HepG2 (cell line): ENCODE measurements at regions not wholly inside any gene's neighbourhood (a gene's known extent, or its start where the extent isn't known, plus 50 kb on each side); places are given as distances from the start of the nearest gene placed in this dataset.

Experiments
- ATAC-seq: fragments of 200-7000 bp; cut with Tn5 transposase; 3 replicates; pipeline ENCODE4 v1.9.1; 2020; ENCODE audit warnings: mild to moderate bottlenecking, moderate library complexity
- BruUV-seq: library from RNA; stranded (reverse); fragments of 400-500 nt; replicated peaks from 2 replicates; lab custom pipeline; 2021; lab: Mats Ljungman, UMichigan
- CTCF ChIA-PET: fragments of 300-600 bp; formaldehyde crosslinking; extraction: SDS; loops from one replicate; lab custom pipeline; 2021; ENCODE audit warnings: low total read pairs, inconsistent platforms, low intra/inter-chr PET ratio; lab: Yijun Ruan, JAX
- POLR2A ChIA-PET: fragments of 350-600 bp; sonication (Branson Sonifier 250); formaldehyde crosslinking; loops from one replicate; lab custom pipeline; 2020; ENCODE audit warnings: antibody characterized with exemption, inconsistent platforms; lab: Yijun Ruan, JAX
- DNase-seq: peaks from one replicate; pipeline ENCODE4 v3.0.0-alpha.2; 2015; ENCODE audit warnings: low spot score
- FAIRE-seq: peaks from 3 replicates; lab custom pipeline; 2011; peaks lifted over from hg19 to GRCh38; lab: Jason Lieb, UNC
- H2AFZ ChIP-seq: one replicate; pipeline ENCODE4 v1.6.1; 2011; ENCODE audit warnings: low read length, inconsistent platforms
- H3K27ac ChIP-seq: fragments of 300-600 bp; 3 replicates; pipeline ENCODE4 v1.8.0; 2011; ENCODE audit warnings: mixed run types, mild to moderate bottlenecking, mixed read lengths, low read length, inconsistent platforms; ENCODE audit not compliant: insufficient read depth; ENCODE audit errors: extremely low read length
- H3K27me3 ChIP-seq, 2 experiments: fragments of 200-600 bp in 1 of 2; 2 replicates in 1 of 2; 3 replicates in 1 of 2; pipeline versions ENCODE4 v1.6.0 to v1.8.0; 2011; ENCODE audit warnings: low read length in 2 of 2, mild to moderate bottlenecking in 2 of 2, moderate library complexity in 2 of 2, inconsistent platforms in 1 of 2; ENCODE audit not compliant: insufficient read depth in 2 of 2, control insufficient read depth in 1 of 2
- H3K36me3 ChIP-seq, 2 experiments: fragments of 200-600 bp in 1 of 2; replicated peaks in 1 of 2; 2 replicates in 1 of 2; 3 replicates in 1 of 2; pipeline versions ENCODE4 v1.5.1 to v1.8.0; 2011; ENCODE audit warnings: low read length in 2 of 2, inconsistent platforms in 1 of 2; ENCODE audit not compliant: insufficient read depth in 2 of 2, control insufficient read depth in 1 of 2
- H3K4me1 ChIP-seq: 2 replicates; pipeline ENCODE4 v1.5.1; 2012; ENCODE audit warnings: low read length, inconsistent platforms; ENCODE audit not compliant: insufficient read depth
- H3K4me2 ChIP-seq: 2 replicates; pipeline ENCODE4 v1.6.0; 2011; ENCODE audit warnings: low read depth, low read length, inconsistent platforms
- H3K4me3 ChIP-seq, 3 experiments: fragments of 200-600 bp in 1 of 3; sonication (generic), shearing (Covaris generic) in 1 of 3; replicated peaks in 1 of 3; 2 replicates each; pipeline ENCODE4 v1.5.1; 2011 to 2016; ENCODE audit warnings: low read length in 3 of 3, inconsistent platforms in 2 of 3, low read depth in 2 of 3, mild to moderate bottlenecking in 2 of 3, control low read depth in 1 of 3, mixed read lengths in 1 of 3; ENCODE audit not compliant: insufficient read depth in 1 of 3
- H3K79me2 ChIP-seq: one replicate; pipeline ENCODE4 v1.6.1; 2011; ENCODE audit warnings: low read length, inconsistent platforms; ENCODE audit not compliant: insufficient read depth
- H3K9ac ChIP-seq: 2 replicates; pipeline ENCODE4 v1.6.0; 2011; ENCODE audit warnings: mild to moderate bottlenecking, low read depth, low read length, inconsistent platforms; ENCODE audit not compliant: insufficient read depth
- H3K9me3 ChIP-seq: 2 replicates; pipeline ENCODE4 v1.5.1; 2012; ENCODE audit warnings: mild to moderate bottlenecking, low read length
- H4K20me1 ChIP-seq: 2 replicates; pipeline ENCODE4 v1.6.0; 2011; ENCODE audit warnings: inconsistent platforms, mild to moderate bottlenecking, low read length, moderate library complexity; ENCODE audit not compliant: insufficient read depth
- ATF1 ChIP-seq: IDR thresholded peaks from 2 replicates; pipeline ENCODE4 v1.6.1; 2016; ENCODE audit warnings: mild to moderate bottlenecking, control low read depth
- BRD4 ChIP-seq: sonication (generic); formaldehyde crosslinking; IDR thresholded peaks from 2 replicates; pipeline ENCODE4 v1.4.0; 2020; ENCODE audit warnings: missing genetic modification reagents
- ELF4 ChIP-seq: sonication (generic); formaldehyde crosslinking; IDR thresholded peaks from 2 replicates; pipeline ENCODE4 v1.5.0; 2020; ENCODE audit warnings: missing genetic modification reagents, mild to moderate bottlenecking, moderate library complexity, borderline replicate concordance
- GTF3A ChIP-seq: sonication (generic); formaldehyde crosslinking; conservative IDR thresholded peaks from 2 replicates; pipeline ENCODE4 v1.4.0; 2020; ENCODE audit warnings: mild to moderate bottlenecking, missing genetic modification reagents
- JUNB ChIP-seq: sonication (generic); formaldehyde crosslinking; IDR thresholded peaks from 2 replicates; pipeline ENCODE4 v1.8.0; 2022; ENCODE audit warnings: missing genetic modification reagents, mild to moderate bottlenecking, borderline replicate concordance
- KMT2A ChIP-seq: sonication (generic); formaldehyde crosslinking; IDR thresholded peaks from 2 replicates; pipeline ENCODE4 v1.4.0; 2020; ENCODE audit warnings: missing genetic modification reagents
- MYNN ChIP-seq: sonication (generic); formaldehyde crosslinking; IDR thresholded peaks from 2 replicates; pipeline ENCODE4 v1.4.0; 2020; ENCODE audit warnings: mild to moderate bottlenecking, low read depth, missing genetic modification reagents
- POLR2AphosphoS2 ChIP-seq: IDR thresholded peaks from 2 replicates; pipeline ENCODE4 v1.6.1; 2011; ENCODE audit warnings: low read depth, low read length, improper control_type of control experiment
- SAFB2 ChIP-seq: sonication (generic); formaldehyde crosslinking; IDR thresholded peaks from 2 replicates; pipeline ENCODE4 v1.5.1; 2020; ENCODE audit warnings: missing genetic modification reagents, low read depth, mild to moderate bottlenecking, borderline replicate concordance
- ZC3H4 ChIP-seq: sonication (generic); formaldehyde crosslinking; IDR thresholded peaks from 2 replicates; pipeline ENCODE4 v1.4.0; 2020; ENCODE audit warnings: missing genetic modification reagents, borderline replicate concordance
- ZFX ChIP-seq: sonication (generic); formaldehyde crosslinking; IDR thresholded peaks from 2 replicates; pipeline ENCODE4 v1.4.0; 2020; ENCODE audit warnings: mild to moderate bottlenecking, low read depth, missing genetic modification reagents, moderate library complexity
- ZMYM3 ChIP-seq: sonication (generic); formaldehyde crosslinking; IDR thresholded peaks from 2 replicates; pipeline ENCODE4 v1.5.1; 2020; ENCODE audit warnings: mild to moderate bottlenecking, missing genetic modification reagents
- ZNF30 ChIP-seq: sonication (generic); formaldehyde crosslinking; IDR thresholded peaks from 2 replicates; pipeline ENCODE4 v1.5.0; 2020; ENCODE audit warnings: mild to moderate bottlenecking, missing genetic modification reagents
- ZNF644 ChIP-seq: IDR thresholded peaks from 2 replicates; pipeline ENCODE4 v1.6.1; 2016; ENCODE audit warnings: low read depth
- WGBS: methylation state at CpG from one replicate; pipeline ENCODE4 v1.1.6; 2017; ENCODE audit warnings: low lambda C conversion rate; 5-methylcytosine and 5-hydroxymethylcytosine counted together
- in situ Hi-C: cut with HindIII; loops from 2 replicates; pipeline ENCODE4 v1.10.0; 2017; ENCODE audit warnings: low pct_unique_long_range_greater_than_20kb; ENCODE audit not compliant: extremely low pct_ligation_motif_present
- intact Hi-C: fragments of 100-400 bp; cut with micrococcal nuclease; formaldehyde crosslinking; loops from one replicate; pipeline ENCODE4 v1.10.0; 2022; ENCODE audit not compliant: unreplicated experiment
- TF ChIP-seq, protein P1 (sequence below): sonication (generic); formaldehyde crosslinking; IDR thresholded peaks from 2 replicates; pipeline ENCODE4 v1.4.0; 2020; ENCODE audit warnings: missing genetic modification reagents, borderline replicate concordance
- TF ChIP-seq, protein P2 (sequence below): sonication (generic); formaldehyde crosslinking; IDR thresholded peaks from 2 replicates; pipeline ENCODE4 v1.9.0; 2021; ENCODE audit warnings: missing genetic modification reagents, mild to moderate bottlenecking, borderline replicate concordance

DNA sequence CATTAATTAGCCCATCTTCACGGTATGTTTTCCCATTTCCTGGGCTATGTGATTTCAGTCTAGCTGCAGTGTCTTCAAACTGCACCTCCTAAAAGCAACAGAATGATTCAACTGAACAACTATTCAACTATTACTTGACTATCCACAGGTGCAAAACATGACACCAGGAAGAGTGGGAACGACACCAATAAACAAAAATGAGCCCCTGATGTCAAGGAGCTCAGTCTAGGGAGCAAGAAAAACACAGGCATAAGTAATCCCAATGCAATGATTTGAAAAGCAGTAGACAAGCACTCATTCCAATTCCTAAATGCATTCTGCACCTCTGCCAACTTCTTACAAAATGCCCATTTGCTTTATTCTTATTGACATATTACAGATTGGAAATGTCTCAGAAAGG is 285.6 kb downstream of the ETS1 start:
- no peak overlapping the region for H3K4me2 ChIP-seq
- FAIRE-seq: no peak
- no peak for DNase-seq
- no TSS peak for BruUV-seq
- no peak overlapping the region for H2AFZ ChIP-seq
- POLR2A ChIA-PET: no interaction called here
- no peaks in the 10 kb centered on the region; a peak in 1 of 5 replicates for H3K27me3 ChIP-seq
- H3K79me2 ChIP-seq: no peaks in the 10 kb centered on the region
- H3K9me3 ChIP-seq: no peaks in the 10 kb centered on the region
- H3K36me3 ChIP-seq: no peaks in the 10 kb centered on the region
- intact Hi-C loops (no loop called here), in situ Hi-C loops (no loop called here)
- H4K20me1 ChIP-seq: no peaks in the 10 kb centered on the region
- H3K4me1 ChIP-seq: no peaks in the 10 kb centered on the region
- TF ChIP-seq KMT2A (CRISPR knock-in tag) (no peak), BRD4 (CRISPR knock-in tag) (no peak), ATF1 (no peak), SAFB2 (CRISPR knock-in tag) (no peak), ZC3H4 (no peak), ZNF644 (CRISPR knock-in tag) (no peak), ZNF30 (CRISPR knock-in tag) (no peak), ELF4 (no peak), ZMYM3 (no peak), JUNB (CRISPR knock-in tag) (no peak), MYNN (no peak), POLR2AphosphoS2 (no peak), ZFX (CRISPR knock-in tag) (no peak), GTF3A (CRISPR knock-in tag) (no peak)
- TF ChIP-seq, protein P1, sequence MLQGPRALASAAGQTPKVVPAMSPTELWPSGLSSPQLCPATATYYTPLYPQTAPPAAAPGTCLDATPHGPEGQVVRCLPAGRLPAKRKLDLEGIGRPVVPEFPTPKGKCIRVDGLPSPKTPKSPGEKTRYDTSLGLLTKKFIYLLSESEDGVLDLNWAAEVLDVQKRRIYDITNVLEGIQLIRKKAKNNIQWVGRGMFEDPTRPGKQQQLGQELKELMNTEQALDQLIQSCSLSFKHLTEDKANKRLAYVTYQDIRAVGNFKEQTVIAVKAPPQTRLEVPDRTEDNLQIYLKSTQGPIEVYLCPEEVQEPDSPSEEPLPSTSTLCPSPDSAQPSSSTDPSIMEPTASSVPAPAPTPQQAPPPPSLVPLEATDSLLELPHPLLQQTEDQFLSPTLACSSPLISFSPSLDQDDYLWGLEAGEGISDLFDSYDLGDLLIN (CRISPR knock-in tag): no peak
- TF ChIP-seq, protein P2, sequence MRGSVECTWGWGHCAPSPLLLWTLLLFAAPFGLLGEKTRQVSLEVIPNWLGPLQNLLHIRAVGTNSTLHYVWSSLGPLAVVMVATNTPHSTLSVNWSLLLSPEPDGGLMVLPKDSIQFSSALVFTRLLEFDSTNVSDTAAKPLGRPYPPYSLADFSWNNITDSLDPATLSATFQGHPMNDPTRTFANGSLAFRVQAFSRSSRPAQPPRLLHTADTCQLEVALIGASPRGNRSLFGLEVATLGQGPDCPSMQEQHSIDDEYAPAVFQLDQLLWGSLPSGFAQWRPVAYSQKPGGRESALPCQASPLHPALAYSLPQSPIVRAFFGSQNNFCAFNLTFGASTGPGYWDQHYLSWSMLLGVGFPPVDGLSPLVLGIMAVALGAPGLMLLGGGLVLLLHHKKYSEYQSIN (CRISPR knock-in tag): no peak
- H3K27ac ChIP-seq: no peak overlapping the region
- CTCF ChIA-PET: no interaction called here
- H3K4me3 ChIP-seq: no peak overlapping the region
- ATAC-seq: no peak
- 0% methylated on average over 2 of the region's 2 CpGs for WGBS
- no peak overlapping the region for H3K9ac ChIP-seq
